Smooth muscle cell (in vitro differentiated cells): ENCODE measurements at regions not wholly inside any gene's neighbourhood (a gene's known extent, or its start where the extent isn't known, plus 50 kb on each side); places are given as distances from the start of the nearest gene placed in this dataset.

Experiments used
- DNase-seq: peaks from one replicate; lab custom pipeline; 2025; ENCODE audit not compliant: unreplicated experiment; lab: John Stamatoyannopoulos, UW
- H2AFZ ChIP-seq: fragments of 200-600 bp; sonication (generic); 2 replicates; pipeline ENCODE4 v1.6.0; 2016; ENCODE audit warnings: antibody characterized with exemption, low read depth, mild to moderate bottlenecking
- H3F3A ChIP-seq: fragments of 200-600 bp; sonication (generic); 2 replicates; pipeline ENCODE4 v1.6.0; 2017; ENCODE audit warnings: antibody characterized with exemption, low read depth
- H3K27ac ChIP-seq: fragments of 200-600 bp; sonication (generic); 2 replicates; pipeline ENCODE4 v1.5.1; 2016; ENCODE audit warnings: low read depth, mild to moderate bottlenecking
- H3K27me3 ChIP-seq: fragments of 200-600 bp; sonication (generic); 2 replicates; pipeline ENCODE4 v1.6.1; 2016; ENCODE audit warnings: low read depth, mild to moderate bottlenecking
- H3K36me3 ChIP-seq: fragments of 200-600 bp; sonication (generic); 2 replicates; pipeline ENCODE4 v1.5.1; 2016; ENCODE audit warnings: low read depth
- H3K4me1 ChIP-seq: fragments of 200-600 bp; sonication (generic); 2 replicates; pipeline ENCODE4 v1.5.1; 2016; ENCODE audit warnings: low read depth
- H3K4me2 ChIP-seq: fragments of 200-600 bp; sonication (generic); 2 replicates; pipeline ENCODE4 v1.6.0; 2016; ENCODE audit warnings: mild to moderate bottlenecking
- H3K4me3 ChIP-seq: fragments of 200-600 bp; sonication (generic); 2 replicates; pipeline ENCODE4 v1.5.1; 2016; ENCODE audit warnings: mild to moderate bottlenecking
- H3K79me2 ChIP-seq: fragments of 200-600 bp; sonication (generic); 2 replicates; pipeline ENCODE4 v1.6.0; 2016; ENCODE audit warnings: low read depth, mild to moderate bottlenecking
- H3K9ac ChIP-seq: fragments of 200-600 bp; sonication (generic); 2 replicates; pipeline ENCODE4 v1.6.0; 2016; ENCODE audit warnings: low read depth
- H3K9me3 ChIP-seq: fragments of 200-600 bp; sonication (generic); replicated peaks from 2 replicates; pipeline ENCODE4 v1.5.1; 2016; ENCODE audit warnings: low read depth
- H4K20me1 ChIP-seq: fragments of 200-600 bp; sonication (generic); 2 replicates; pipeline ENCODE4 v1.6.0; 2016; ENCODE audit warnings: low read depth
- WGBS: methylation state at CpG from one replicate; pipeline ENCODE4 v1.1.7; 2016; ENCODE audit warnings: low lambda C conversion rate; 5-methylcytosine and 5-hydroxymethylcytosine counted together
- TF ChIP-seq, protein P1 (sequence below): fragments of 200-600 bp; sonication (generic); IDR thresholded peaks from 2 replicates; pipeline ENCODE4 v1.5.1; 2017; ENCODE audit warnings: borderline replicate concordance, mild to moderate bottlenecking, antibody characterized with exemption; ENCODE audit not compliant: insufficient read depth, poor library complexity, severe bottlenecking

GRCh38 chr13:71118779-71119364 lies 748.1 kb downstream of the DACH1 start:
- Histone ChIP-seq H3K27ac (no peak overlapping the region), H3K36me3 (no peaks in the 10 kb centered on the region), H2AFZ (no peak overlapping the region), H3K4me2 (no peak overlapping the region), H3K9me3 (no peaks in the 10 kb centered on the region), H3K4me1 (no peaks in the 10 kb centered on the region), H3K27me3 (no peaks in the 10 kb centered on the region), H3K79me2 (no peaks in the 10 kb centered on the region), H3K4me3 (no peak overlapping the region), H3F3A (no peaks in the 10 kb centered on the region), H3K9ac (no peak overlapping the region), H4K20me1 (no peaks in the 10 kb centered on the region)
- 82% methylated on average over 6 of the region's 6 CpGs for WGBS
- no peak for DNase-seq
- TF ChIP-seq, protein P1, sequence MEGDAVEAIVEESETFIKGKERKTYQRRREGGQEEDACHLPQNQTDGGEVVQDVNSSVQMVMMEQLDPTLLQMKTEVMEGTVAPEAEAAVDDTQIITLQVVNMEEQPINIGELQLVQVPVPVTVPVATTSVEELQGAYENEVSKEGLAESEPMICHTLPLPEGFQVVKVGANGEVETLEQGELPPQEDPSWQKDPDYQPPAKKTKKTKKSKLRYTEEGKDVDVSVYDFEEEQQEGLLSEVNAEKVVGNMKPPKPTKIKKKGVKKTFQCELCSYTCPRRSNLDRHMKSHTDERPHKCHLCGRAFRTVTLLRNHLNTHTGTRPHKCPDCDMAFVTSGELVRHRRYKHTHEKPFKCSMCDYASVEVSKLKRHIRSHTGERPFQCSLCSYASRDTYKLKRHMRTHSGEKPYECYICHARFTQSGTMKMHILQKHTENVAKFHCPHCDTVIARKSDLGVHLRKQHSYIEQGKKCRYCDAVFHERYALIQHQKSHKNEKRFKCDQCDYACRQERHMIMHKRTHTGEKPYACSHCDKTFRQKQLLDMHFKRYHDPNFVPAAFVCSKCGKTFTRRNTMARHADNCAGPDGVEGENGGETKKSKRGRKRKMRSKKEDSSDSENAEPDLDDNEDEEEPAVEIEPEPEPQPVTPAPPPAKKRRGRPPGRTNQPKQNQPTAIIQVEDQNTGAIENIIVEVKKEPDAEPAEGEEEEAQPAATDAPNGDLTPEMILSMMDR = no peak

DNA sequence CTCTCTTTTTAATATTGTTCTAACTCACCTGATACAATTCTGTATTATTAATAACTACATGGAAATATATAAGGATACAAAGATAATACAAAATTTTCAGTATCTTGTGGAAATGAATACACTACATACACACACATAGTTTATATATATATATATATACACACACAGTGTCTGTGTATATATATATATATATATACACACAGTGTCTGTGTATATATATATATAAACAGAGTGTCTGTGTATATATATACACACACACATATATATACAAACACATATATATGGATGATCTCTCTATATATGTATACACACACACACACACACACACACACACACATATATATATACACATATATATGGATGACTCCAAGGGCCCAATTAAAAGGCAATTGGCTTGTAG lies 749.1 kb downstream of the DACH1 start:
- Histone ChIP-seq H3K9ac (no peak overlapping the region), H3K4me3 (no peak overlapping the region), H3F3A (no peaks in the 10 kb centered on the region), H4K20me1 (no peaks in the 10 kb centered on the region), H3K79me2 (no peaks in the 10 kb centered on the region), H3K4me2 (no peak overlapping the region), H3K9me3 (no peaks in the 10 kb centered on the region), H3K36me3 (no peaks in the 10 kb centered on the region), H3K27me3 (no peaks in the 10 kb centered on the region), H3K27ac (no peak overlapping the region), H2AFZ (no peak overlapping the region), H3K4me1 (no peaks in the 10 kb centered on the region)
- DNase-seq = no peak
- TF ChIP-seq, protein P1 = no peak

DNA sequence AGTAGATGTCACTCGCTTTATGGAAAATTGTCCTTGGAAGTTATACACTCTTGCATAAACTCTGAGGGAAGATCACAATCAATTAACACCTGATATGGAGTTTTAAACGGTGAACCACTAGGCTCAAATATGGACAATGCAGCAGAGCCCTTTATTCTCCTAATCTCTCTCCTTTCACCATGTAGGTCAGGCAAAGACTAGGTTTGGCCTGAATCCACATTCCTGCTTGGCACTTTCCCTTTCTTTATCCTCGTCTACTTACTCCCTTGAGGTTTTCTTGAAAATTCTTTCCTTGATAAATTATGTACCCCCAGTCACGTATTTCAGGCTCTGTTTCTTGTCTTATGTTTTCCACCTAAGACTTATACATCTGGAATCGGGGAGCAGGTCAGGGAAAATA lies 751.7 kb downstream of the DACH1 start:
- Histone ChIP-seq H3K27ac (no peak overlapping the region), H3K4me1 (no peaks in the 10 kb centered on the region), H3K79me2 (no peaks in the 10 kb centered on the region), H3K4me2 (no peak overlapping the region), H3F3A (no peaks in the 10 kb centered on the region), H3K36me3 (no peaks in the 10 kb centered on the region), H4K20me1 (no peaks in the 10 kb centered on the region), H3K4me3 (no peak overlapping the region), H3K27me3 (no peaks in the 10 kb centered on the region), H3K9me3 (no peaks in the 10 kb centered on the region), H3K9ac (no peak overlapping the region), H2AFZ (no peak overlapping the region)
- TF ChIP-seq, protein P1 = no peak
- no peak for DNase-seq
- WGBS = 76% methylated on average over 5 of the region's 5 CpGs

GRCh38 chr13:71096421-71096820 lies 770.6 kb downstream of the DACH1 start:
- H3K27ac ChIP-seq = no peak overlapping the region
- H3K4me3 ChIP-seq = no peak overlapping the region
- no peak overlapping the region for H3K9ac ChIP-seq
- 92% methylated on average over 1 of the region's 1 CpG for WGBS
- DNase-seq = no peak
- no peaks in the 10 kb centered on the region for H3K36me3 ChIP-seq
- no peaks in the 10 kb centered on the region for H3K79me2 ChIP-seq
- H4K20me1 ChIP-seq = no peaks in the 10 kb centered on the region
- no peaks in the 10 kb centered on the region for H3K9me3 ChIP-seq
- no peak overlapping the region for H3K4me2 ChIP-seq
- H2AFZ ChIP-seq = no peak overlapping the region
- H3K27me3 ChIP-seq = no peaks in the 10 kb centered on the region
- no peaks in the 10 kb centered on the region for H3F3A ChIP-seq
- TF ChIP-seq, protein P1 = no peak
- H3K4me1 ChIP-seq = no peaks in the 10 kb centered on the region
